GM21360 (cell line): ENCODE measurements at regions not wholly inside any gene's neighbourhood (a gene's known extent, or its start where the extent isn't known, plus 50 kb on each side); places are given as distances from the start of the nearest gene placed in this dataset.

Source experiments
- ATAC-seq: cut with Tn5 transposase; IDR thresholded peaks from one replicate; pipeline ENCODE4 v1.9.1; 2021; ENCODE audit warnings: mild to moderate bottlenecking, moderate library complexity; ENCODE audit not compliant: unreplicated experiment

- no peak for ATAC-seq
Observed at GRCh38 chr18:56545464-56545863, 92.9 kb downstream of the TXNL1 start.

- no peak for ATAC-seq
Observed at GRCh38 chr18:56542476-56542875, 95.9 kb downstream of the TXNL1 start.

- no peak for ATAC-seq
Observed at GRCh38 chr18:56541793-56542192, 96.6 kb downstream of the TXNL1 start.

- no peak for ATAC-seq
Observed at GRCh38 chr18:56541340-56541739, 97.1 kb downstream of the TXNL1 start.

- no peak for ATAC-seq
Observed at GRCh38 chr18:56538746-56539145, 99.6 kb downstream of the TXNL1 start.

GRCh38 chr18:56532176-56532840, 106.1 kb downstream of the TXNL1 start:
- ATAC-seq, result peak; percentile 99

GRCh38 chr18:56522816-56523215, 115.6 kb downstream of the TXNL1 start:
- no peak for ATAC-seq

GRCh38 chr18:56521263-56521662, 117.1 kb downstream of the TXNL1 start:
- no peak for ATAC-seq

- ATAC-seq, result no peak
Observed at GRCh38 chr18:56517761-56518160, 120.6 kb downstream of the TXNL1 start.

GRCh38 chr18:56517196-56517595, 121.2 kb downstream of the TXNL1 start:
- no peak for ATAC-seq

- ATAC-seq, result no peak
Observed at GRCh38 chr18:56516789-56517188, 121.6 kb downstream of the TXNL1 start.

- no peak for ATAC-seq
Observed at GRCh38 chr18:56515522-56515921, 122.9 kb downstream of the TXNL1 start.

- ATAC-seq, result peak; percentile 57
Observed at GRCh38 chr18:56511996-56512395, 126.4 kb downstream of the TXNL1 start.

GRCh38 chr18:56510108-56510507, 128.3 kb downstream of the TXNL1 start:
- ATAC-seq, result no peak

- no peak for ATAC-seq
Observed at GRCh38 chr18:56509656-56510055, 128.7 kb downstream of the TXNL1 start.

- ATAC-seq, result no peak
Observed at GRCh38 chr18:56508370-56509036, 129.9 kb downstream of the TXNL1 start.

GRCh38 chr18:56505971-56506370, 132.4 kb downstream of the TXNL1 start:
- no peak for ATAC-seq

GRCh38 chr18:56505293-56505692, 133.1 kb downstream of the TXNL1 start:
- no peak for ATAC-seq

GRCh38 chr18:56501896-56502295, 136.5 kb downstream of the TXNL1 start:
- ATAC-seq, result no peak

GRCh38 chr18:56495884-56496283, 142.5 kb downstream of the TXNL1 start:
- no peak for ATAC-seq

GRCh38 chr18:56493531-56493930, 144.9 kb downstream of the TXNL1 start:
- no peak for ATAC-seq

GRCh38 chr18:56492136-56492535, 146.3 kb downstream of the TXNL1 start:
- ATAC-seq, result no peak

GRCh38 chr18:56490942-56491341, 147.4 kb downstream of the TXNL1 start:
- no peak for ATAC-seq
